Hematopoietic multipotent progenitor cell (in vitro differentiated cells): ENCODE measurements at regions not wholly inside any gene's neighbourhood (a gene's known extent, or its start where the extent isn't known, plus 50 kb on each side); places are given as distances from the start of the nearest gene placed in this dataset.
"Not testable (repeated sequence)": the region's sequence is repeated elsewhere in the genome, so short reads cannot be mapped to it uniquely, and the experiment has no call there.

Experiments
- DNase-seq, 3 donors: peaks; one replicate each; pipeline ENCODE4 v3.0.0-alpha.2; 2011 to 2015; ENCODE audit warnings: low read depth in 2 of 3, low spot score in 2 of 3

GRCh38 chr9:86586144-86586494 is 231.9 kb upstream of the TUT7 start:
- DNase-seq: no peak

- DNase-seq: no peak
Measured at GRCh38 chr9:86585422-86586143, 231.4 kb upstream of the TUT7 start.

GRCh38 chr9:86580688-86581087 is 226.5 kb upstream of the TUT7 start:
- DNase-seq: no peak

- no peak for DNase-seq
Measured at GRCh38 chr9:86578722-86579121, 224.5 kb upstream of the TUT7 start.

- DNase-seq: no peak
Measured at GRCh38 chr9:86577420-86578333, 223.5 kb upstream of the TUT7 start.

- DNase-seq: no peak
Measured at GRCh38 chr9:86575825-86576525, 221.8 kb upstream of the TUT7 start.

- DNase-seq: no peak
Measured at GRCh38 chr9:86575137-86575536, 220.9 kb upstream of the TUT7 start.

GRCh38 chr9:86573886-86574285 is 219.7 kb upstream of the TUT7 start:
- DNase-seq: no peak

- DNase-seq: no peak
Measured at GRCh38 chr9:86572904-86573303, 218.7 kb upstream of the TUT7 start.

GRCh38 chr9:86565603-86566002 is 211.4 kb upstream of the TUT7 start:
- DNase-seq: not testable (repeated sequence)

GRCh38 chr9:86563936-86564335 is 209.7 kb upstream of the TUT7 start:
- DNase-seq: no peak

- DNase-seq: no peak
Measured at GRCh38 chr9:86563350-86563749, 209.1 kb upstream of the TUT7 start.

GRCh38 chr9:86562691-86563090 is 208.5 kb upstream of the TUT7 start:
- no peak for DNase-seq

- DNase-seq: no peak
Measured at GRCh38 chr9:86557918-86558317, 203.7 kb upstream of the TUT7 start.

- no peak for DNase-seq
Measured at GRCh38 chr9:86557063-86557766, 203.0 kb upstream of the TUT7 start.

- DNase-seq: no peak
Measured at GRCh38 chr9:86555661-86556060, 201.5 kb upstream of the TUT7 start.

GRCh38 chr9:86550401-86550800 is 196.2 kb upstream of the TUT7 start:
- no peak for DNase-seq

- no peak for DNase-seq
Measured at GRCh38 chr9:86549920-86550319, 195.7 kb upstream of the TUT7 start.

- DNase-seq: no peak
Measured at GRCh38 chr9:86549401-86549811, 195.2 kb upstream of the TUT7 start.

GRCh38 chr9:86548220-86548619 is 194.0 kb upstream of the TUT7 start:
- no peak for DNase-seq

GRCh38 chr9:86547571-86547970 is 193.4 kb upstream of the TUT7 start:
- DNase-seq: no peak
